Osteocyte (in vitro differentiated cells): ENCODE measurements at regions not wholly inside any gene's neighbourhood (a gene's known extent, or its start where the extent isn't known, plus 50 kb on each side); places are given as distances from the start of the nearest gene placed in this dataset.
A peak's percentile ranks its signal among the peaks of the same experiment; 100 is the strongest.
"Not testable (repeated sequence)": the region's sequence is repeated elsewhere in the genome, so short reads cannot be mapped to it uniquely, and the experiment has no call there.

ENCODE experiments used
- DNase-seq: peaks from one replicate; pipeline ENCODE4 v3.0.0; 2021; ENCODE audit warnings: mixed read lengths; ENCODE audit not compliant: unreplicated experiment; ENCODE audit errors: extremely low spot score
- H3K27ac Mint-ChIP-seq: one replicate; pipeline ENCODE4 v1.8.0; 2021; ENCODE audit warnings: mild to moderate bottlenecking, mixed read lengths; ENCODE audit not compliant: unreplicated experiment
- H3K27me3 Mint-ChIP-seq: one replicate; pipeline ENCODE4 v1.8.0; 2021; ENCODE audit warnings: mixed read lengths; ENCODE audit not compliant: unreplicated experiment
- H3K36me3 Mint-ChIP-seq: one replicate; pipeline ENCODE4 v1.8.0; 2021; ENCODE audit warnings: mixed read lengths; ENCODE audit not compliant: unreplicated experiment
- H3K4me1 Mint-ChIP-seq: one replicate; pipeline ENCODE4 v1.8.0; 2021; ENCODE audit warnings: mixed read lengths; ENCODE audit not compliant: unreplicated experiment
- H3K4me3 Mint-ChIP-seq: one replicate; pipeline ENCODE4 v1.8.0; 2021; ENCODE audit warnings: mild to moderate bottlenecking, moderate library complexity, mixed read lengths; ENCODE audit not compliant: unreplicated experiment
- H3K9me3 Mint-ChIP-seq: one replicate; pipeline ENCODE4 v1.8.0; 2021; ENCODE audit warnings: mixed read lengths; ENCODE audit not compliant: unreplicated experiment
- CTCF ChIP-seq: fragments of 200-600 bp; sonication (generic); IDR thresholded peaks from 2 replicates; pipeline ENCODE4 v1.5.0; 2021; ENCODE audit warnings: antibody characterized with exemption, mild to moderate bottlenecking, moderate library complexity

DNA sequence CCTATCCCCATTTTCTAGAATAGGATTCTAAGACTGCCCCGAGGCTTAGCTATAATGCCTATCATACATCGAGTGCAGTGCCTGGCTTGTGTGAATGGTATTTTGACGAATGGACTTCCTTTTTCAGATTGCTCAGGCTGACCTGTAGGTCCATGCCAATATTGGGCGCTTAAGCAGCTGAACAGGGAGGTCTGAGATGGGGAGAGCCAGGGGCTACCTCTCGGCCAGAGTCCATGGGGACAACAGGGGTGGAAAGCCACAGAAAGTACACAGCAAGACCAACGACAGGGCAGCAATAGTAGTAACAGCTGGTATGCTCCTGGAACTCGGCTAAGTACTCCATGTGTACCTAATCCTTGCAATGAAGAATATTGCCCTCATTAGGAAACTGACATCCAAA, 91.7 kb upstream of the WSCD1 start:
- no peak for TF ChIP-seq CTCF
- Mint-ChIP-seq H3K4me1 (no peaks in the 10 kb centered on the region), H3K36me3 (no peaks in the 10 kb centered on the region), H3K27me3 (peaks cover 25% of the 10 kb centered on the region), H3K27ac (no peak overlapping the region), H3K4me3 (no peak overlapping the region), H3K9me3 (peaks cover 2% of the 10 kb centered on the region)
- no peak for DNase-seq

DNA sequence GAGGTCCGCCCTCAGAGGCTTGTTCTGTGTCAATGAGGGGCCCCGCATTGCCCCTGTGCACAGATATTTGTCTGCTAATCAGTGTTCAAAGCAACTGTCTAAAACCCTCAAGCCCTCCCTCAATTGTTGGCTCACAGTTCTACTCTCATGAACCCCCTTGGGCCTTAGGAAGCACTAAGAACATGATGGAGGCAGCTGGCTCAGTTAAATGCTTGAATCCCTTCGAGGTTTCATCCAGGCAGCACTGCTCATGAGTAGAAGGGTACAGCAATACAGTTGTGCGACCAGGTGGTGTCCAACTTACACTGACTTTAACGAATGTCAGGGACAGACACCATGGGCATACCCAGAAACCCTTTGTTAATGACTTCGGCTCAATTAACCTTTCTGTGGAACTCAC, 89.2 kb upstream of the WSCD1 start:
- Mint-ChIP-seq H3K4me3 (no peak overlapping the region), H3K4me1 (no peaks in the 10 kb centered on the region), H3K27me3 (peaks cover 28% of the 10 kb centered on the region), H3K9me3 (no peaks in the 10 kb centered on the region), H3K36me3 (no peaks in the 10 kb centered on the region), H3K27ac (no peak overlapping the region)
- no peak for TF ChIP-seq CTCF
- no peak for DNase-seq

DNA sequence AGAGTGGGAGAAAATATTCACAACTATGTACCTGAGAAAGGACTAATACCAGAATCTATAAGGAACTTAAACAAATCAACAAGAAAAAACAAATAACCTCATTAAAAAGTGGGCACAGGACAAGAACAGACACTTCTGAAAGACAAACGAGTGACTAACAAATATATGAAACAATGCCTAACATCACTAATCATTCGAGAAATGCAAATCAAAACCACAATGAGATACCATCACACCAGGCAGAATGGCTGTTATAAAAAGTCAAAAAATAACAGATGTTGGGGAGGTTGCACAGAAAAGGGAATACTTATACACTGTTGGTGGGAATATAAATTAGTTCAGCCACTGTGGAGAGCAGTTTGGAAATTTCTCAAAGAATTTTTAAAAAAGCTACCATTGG, 83.5 kb upstream of the WSCD1 start:
- no peaks in the 10 kb centered on the region for H3K9me3 Mint-ChIP-seq
- TF ChIP-seq CTCF, result no peak
- peaks cover 33% of the 10 kb centered on the region for H3K27me3 Mint-ChIP-seq

DNA sequence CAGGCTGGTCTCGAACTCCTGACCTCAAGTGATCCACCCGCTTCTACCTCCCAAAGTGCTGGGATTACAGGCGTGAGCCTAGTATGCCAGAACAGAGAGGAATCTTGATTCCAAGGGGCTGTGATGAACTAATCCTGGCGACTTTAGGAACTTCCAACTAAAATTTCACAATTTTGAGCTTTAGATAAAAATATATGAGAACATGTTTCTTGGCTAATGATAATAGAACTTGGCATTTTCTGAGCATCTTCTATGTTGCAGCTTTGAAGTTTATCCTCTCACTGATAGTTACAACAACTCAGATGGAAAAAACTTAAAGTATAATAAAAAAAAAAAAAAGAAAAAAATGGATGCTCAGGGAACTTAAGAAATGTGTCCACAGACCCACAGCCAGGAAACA, 69.8 kb upstream of the WSCD1 start:
- peaks cover 37% of the 10 kb centered on the region for H3K4me1 Mint-ChIP-seq
- peaks cover 13% of the 10 kb centered on the region for H3K9me3 Mint-ChIP-seq
- no peak for DNase-seq
- TF ChIP-seq CTCF, result no peak
- H3K36me3 Mint-ChIP-seq, result no peaks in the 10 kb centered on the region
- no peak overlapping the region for H3K4me3 Mint-ChIP-seq
- H3K27me3 Mint-ChIP-seq, result peaks cover 9% of the 10 kb centered on the region
- no peak overlapping the region for H3K27ac Mint-ChIP-seq

More for the DNA sequence above, 83.5 kb upstream of the WSCD1 start:
- no peaks in the 10 kb centered on the region for H3K36me3 Mint-ChIP-seq
- no peaks in the 10 kb centered on the region for H3K4me1 Mint-ChIP-seq
- H3K27ac Mint-ChIP-seq, result no peak overlapping the region
- no peak overlapping the region for H3K4me3 Mint-ChIP-seq
- DNase-seq, result no peak

GRCh38 chr17:6003221-6003620, 67.0 kb upstream of the WSCD1 start:
- Mint-ChIP-seq H3K27ac (peak overlapping the region; percentile 85), H3K4me1 (peaks cover 30% of the 10 kb centered on the region), H3K9me3 (peaks cover 16% of the 10 kb centered on the region)
- H3K36me3 Mint-ChIP-seq, DNase-seq, H3K27me3 Mint-ChIP-seq, H3K4me3 Mint-ChIP-seq: not testable (repeated sequence)

DNA sequence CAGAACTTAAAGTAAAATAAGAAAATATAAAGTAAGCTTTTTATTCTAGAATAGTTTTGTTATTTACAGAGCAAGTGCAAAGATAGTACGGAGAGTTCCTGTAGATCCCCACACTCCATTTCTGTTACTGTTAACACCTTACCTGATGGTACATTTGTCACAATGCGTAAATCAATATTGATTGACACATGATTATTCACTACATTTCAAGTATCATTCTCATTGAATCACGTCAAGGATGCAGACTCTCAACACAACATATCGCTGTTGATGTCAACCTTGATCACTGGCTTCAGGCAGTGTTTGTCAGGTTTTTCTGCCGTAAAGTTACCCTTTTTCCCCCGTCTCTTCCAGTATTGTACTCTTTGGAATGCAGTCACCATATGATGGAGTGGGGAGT, 64.2 kb upstream of the WSCD1 start:
- H3K9me3 Mint-ChIP-seq, result peaks cover 16% of the 10 kb centered on the region
- peaks cover 28% of the 10 kb centered on the region for H3K4me1 Mint-ChIP-seq
- no peak for TF ChIP-seq CTCF
- H3K27ac Mint-ChIP-seq, result no peak overlapping the region
- H3K36me3 Mint-ChIP-seq, result no peaks in the 10 kb centered on the region
- H3K27me3 Mint-ChIP-seq, result peaks cover 5% of the 10 kb centered on the region
- no peak for DNase-seq
- no peak overlapping the region for H3K4me3 Mint-ChIP-seq
